ENCODE measurements at regions not wholly inside any gene's neighbourhood (a gene's known extent, or its start where the extent isn't known, plus 50 kb on each side); places are given as distances from the start of the nearest gene placed in this dataset.

DNA sequence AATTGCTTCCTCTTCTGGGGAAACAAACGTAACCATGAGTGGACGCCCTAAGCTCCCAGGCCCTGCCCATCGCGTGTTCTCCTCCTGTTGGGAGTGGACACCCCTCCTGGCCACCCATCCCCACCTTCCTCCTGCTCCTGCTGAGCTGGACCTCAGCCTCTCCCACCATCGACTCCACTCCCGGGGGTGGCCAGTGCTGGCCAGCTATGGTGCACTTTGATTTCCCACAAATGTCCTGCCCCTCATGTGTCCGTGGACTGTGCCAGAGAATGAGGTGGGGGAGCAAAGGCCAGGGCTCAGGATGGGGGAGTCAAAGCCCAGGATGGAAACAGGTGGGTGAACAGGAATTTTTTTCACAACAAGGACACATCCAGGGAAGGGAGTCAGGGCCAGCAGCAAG lies 62.8 kb downstream of the MED10 start:
- TF ChIP-seq, protein P1, sequence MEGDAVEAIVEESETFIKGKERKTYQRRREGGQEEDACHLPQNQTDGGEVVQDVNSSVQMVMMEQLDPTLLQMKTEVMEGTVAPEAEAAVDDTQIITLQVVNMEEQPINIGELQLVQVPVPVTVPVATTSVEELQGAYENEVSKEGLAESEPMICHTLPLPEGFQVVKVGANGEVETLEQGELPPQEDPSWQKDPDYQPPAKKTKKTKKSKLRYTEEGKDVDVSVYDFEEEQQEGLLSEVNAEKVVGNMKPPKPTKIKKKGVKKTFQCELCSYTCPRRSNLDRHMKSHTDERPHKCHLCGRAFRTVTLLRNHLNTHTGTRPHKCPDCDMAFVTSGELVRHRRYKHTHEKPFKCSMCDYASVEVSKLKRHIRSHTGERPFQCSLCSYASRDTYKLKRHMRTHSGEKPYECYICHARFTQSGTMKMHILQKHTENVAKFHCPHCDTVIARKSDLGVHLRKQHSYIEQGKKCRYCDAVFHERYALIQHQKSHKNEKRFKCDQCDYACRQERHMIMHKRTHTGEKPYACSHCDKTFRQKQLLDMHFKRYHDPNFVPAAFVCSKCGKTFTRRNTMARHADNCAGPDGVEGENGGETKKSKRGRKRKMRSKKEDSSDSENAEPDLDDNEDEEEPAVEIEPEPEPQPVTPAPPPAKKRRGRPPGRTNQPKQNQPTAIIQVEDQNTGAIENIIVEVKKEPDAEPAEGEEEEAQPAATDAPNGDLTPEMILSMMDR (conservative IDR thresholded peaks at IDR 0.05; ENCODE audit: low read depth, low read length) = no peak
- TF ChIP-seq EZH2 (IDR thresholded peaks at IDR 0.05; ENCODE audit: low read length, unreplicated experiment) = no peak

Measured in PC-3 (cell line).